Gastrocnemius medialis (tissue), 4 donors: ENCODE measurements at regions not wholly inside any gene's neighbourhood (a gene's known extent, or its start where the extent isn't known, plus 50 kb on each side); places are given as distances from the start of the nearest gene placed in this dataset.
"Not testable (repeated sequence)": the region's sequence is repeated elsewhere in the genome, so short reads cannot be mapped to it uniquely, and the experiment has no call there.

ENCODE experiments used
- POLR2A ChIP-seq, 2 donors: fragments of 450-650 bp; IDR thresholded peaks; one replicate each; pipeline ENCODE4 v1.6.1; 2017; ENCODE audit warnings: antibody characterized with exemption in 2 of 2, mild to moderate bottlenecking in 2 of 2, moderate library complexity in 2 of 2
- TF ChIP-seq, protein P1 (sequence below), 5 experiments: fragments of 450-650 bp in 3 of 5; fragments of 200-600 bp in 2 of 5; sonication (generic) in 2 of 5; IDR thresholded peaks in 4 of 5; conservative IDR thresholded peaks in 1 of 5; 1 replicate in 4 of 5; 2 replicates in 1 of 5; pipeline ENCODE4 v1.5.1; 2016 to 2019; ENCODE audit warnings: antibody characterized with exemption in 5 of 5, mild to moderate bottlenecking in 3 of 5, moderate library complexity in 3 of 5

- TF ChIP-seq, protein P1, sequence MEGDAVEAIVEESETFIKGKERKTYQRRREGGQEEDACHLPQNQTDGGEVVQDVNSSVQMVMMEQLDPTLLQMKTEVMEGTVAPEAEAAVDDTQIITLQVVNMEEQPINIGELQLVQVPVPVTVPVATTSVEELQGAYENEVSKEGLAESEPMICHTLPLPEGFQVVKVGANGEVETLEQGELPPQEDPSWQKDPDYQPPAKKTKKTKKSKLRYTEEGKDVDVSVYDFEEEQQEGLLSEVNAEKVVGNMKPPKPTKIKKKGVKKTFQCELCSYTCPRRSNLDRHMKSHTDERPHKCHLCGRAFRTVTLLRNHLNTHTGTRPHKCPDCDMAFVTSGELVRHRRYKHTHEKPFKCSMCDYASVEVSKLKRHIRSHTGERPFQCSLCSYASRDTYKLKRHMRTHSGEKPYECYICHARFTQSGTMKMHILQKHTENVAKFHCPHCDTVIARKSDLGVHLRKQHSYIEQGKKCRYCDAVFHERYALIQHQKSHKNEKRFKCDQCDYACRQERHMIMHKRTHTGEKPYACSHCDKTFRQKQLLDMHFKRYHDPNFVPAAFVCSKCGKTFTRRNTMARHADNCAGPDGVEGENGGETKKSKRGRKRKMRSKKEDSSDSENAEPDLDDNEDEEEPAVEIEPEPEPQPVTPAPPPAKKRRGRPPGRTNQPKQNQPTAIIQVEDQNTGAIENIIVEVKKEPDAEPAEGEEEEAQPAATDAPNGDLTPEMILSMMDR (IDR thresholded peaks at IDR 0.05 in 4 of 5, conservative IDR thresholded peaks at IDR 0.05 in 1 of 5) = not testable (repeated sequence)
- TF ChIP-seq POLR2A (IDR thresholded peaks at IDR 0.05) = not testable (repeated sequence)
Observed at GRCh38 chr14:105762262-105762661, 235.9 kb downstream of the TMEM121 start.
